Stimulated activated naive B cell treated with anti-CD40 and anti-IgM and Interleukin-4, amounts not matched to agents 10 μg/mL and 1 μg/mL and 100 μg/mL, for 72 hours (primary cell): ENCODE measurements at regions not wholly inside any gene's neighbourhood (a gene's known extent, or its start where the extent isn't known, plus 50 kb on each side); places are given as distances from the start of the nearest gene placed in this dataset.
"Not testable (repeated sequence)": the region's sequence is repeated elsewhere in the genome, so short reads cannot be mapped to it uniquely, and the experiment has no call there.

Experiments used
- ATAC-seq, 2 donors: fragments of 150-1000 bp; cut with Tn5 transposase; replicated peaks; 2 replicates each; pipeline ENCODE4 v1.10.0; 2021; ENCODE audit warnings: moderate library complexity in 1 of 2
- DNase-seq: peaks from one replicate; pipeline ENCODE4 v3.0.0; 2021
- H3K27ac Mint-ChIP-seq: one replicate; pipeline ENCODE4 v1.8.0; 2022; ENCODE audit warnings: mild to moderate bottlenecking, mixed read lengths
- H3K27me3 Mint-ChIP-seq, 2 donors: one replicate each; pipeline ENCODE4 v1.8.0; 2022; ENCODE audit warnings: mixed read lengths in 2 of 2
- H3K36me3 Mint-ChIP-seq, 2 donors: one replicate each; pipeline ENCODE4 v1.8.0; 2022; ENCODE audit warnings: mixed read lengths in 2 of 2, mild to moderate bottlenecking in 1 of 2
- H3K4me1 Mint-ChIP-seq, 2 donors: one replicate each; pipeline ENCODE4 v1.8.0; 2022; ENCODE audit warnings: mixed read lengths in 2 of 2, mild to moderate bottlenecking in 1 of 2
- H3K4me3 Mint-ChIP-seq, 2 donors: one replicate each; pipeline ENCODE4 v1.8.0; 2022; ENCODE audit warnings: mild to moderate bottlenecking in 2 of 2, mixed read lengths in 2 of 2, moderate library complexity in 1 of 2
- H3K9me3 Mint-ChIP-seq, 2 donors: one replicate each; pipeline ENCODE4 v1.8.0; 2022; ENCODE audit warnings: mixed read lengths in 2 of 2, mild to moderate bottlenecking in 1 of 2

DNA sequence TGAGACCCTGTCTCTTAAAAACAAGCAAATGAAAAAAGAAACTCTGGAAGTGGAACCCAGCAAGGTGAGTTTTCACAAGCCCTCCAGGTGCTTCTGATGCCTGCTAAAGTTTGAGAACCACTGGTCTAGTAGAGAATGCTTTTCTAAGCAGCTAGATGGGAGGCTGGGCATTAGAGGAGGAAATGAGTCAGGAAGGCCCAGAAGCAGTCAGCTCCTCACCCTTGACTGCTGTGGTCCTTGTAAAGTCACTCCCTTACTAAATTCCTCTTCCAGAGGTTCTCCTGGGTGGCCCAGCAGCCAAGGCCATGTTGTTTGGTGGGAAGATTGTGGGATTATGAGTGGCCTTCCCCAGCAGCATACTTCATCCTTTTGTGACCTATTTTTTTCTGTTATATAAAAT is 52.0 kb upstream of the FYN start:
- no peak overlapping the region for H3K27ac Mint-ChIP-seq
- H3K9me3 Mint-ChIP-seq, result no peaks in the 10 kb centered on the region
- no peaks in the 10 kb centered on the region for H3K4me1 Mint-ChIP-seq
- no peak for ATAC-seq
- no peaks in the 10 kb centered on the region for H3K36me3 Mint-ChIP-seq
- no peaks in the 10 kb centered on the region for H3K27me3 Mint-ChIP-seq
- no peak overlapping the region for H3K4me3 Mint-ChIP-seq
- DNase-seq, result no peak

DNA sequence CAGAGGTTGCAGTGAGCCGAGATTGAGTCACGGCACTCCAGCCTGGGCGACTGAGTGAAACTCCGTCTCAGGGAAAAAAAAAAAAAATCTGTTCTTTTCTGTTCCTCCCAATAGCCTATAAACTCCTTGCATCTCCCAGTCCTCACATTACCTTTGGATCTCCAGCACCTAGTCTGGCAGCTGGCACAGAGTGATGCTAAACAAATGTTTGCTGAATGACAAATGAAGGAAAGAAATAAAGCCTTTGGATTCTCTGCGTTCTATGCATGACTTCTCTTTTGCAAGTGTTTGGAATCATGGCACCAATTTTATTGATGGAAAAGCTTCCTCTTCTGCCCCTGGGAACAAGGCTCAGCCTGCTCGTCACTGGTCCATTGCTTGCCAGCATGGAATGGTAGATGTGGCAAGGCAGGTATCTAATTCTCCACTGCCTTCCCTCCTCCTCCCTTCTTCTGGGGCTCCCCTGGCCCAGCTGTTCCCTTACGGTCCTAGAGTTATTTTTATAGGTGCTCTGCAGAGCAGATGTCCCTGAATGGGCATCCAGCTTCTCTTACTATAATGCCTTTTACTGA is 53.6 kb upstream of the FYN start:
- Mint-ChIP-seq H3K27me3 (peaks cover 3 to 5% of the 10 kb centered on the region in 2 donors), H3K4me3 (no peak overlapping the region), H3K36me3 (peaks cover 1% of the 10 kb centered on the region in 2 donors), H3K4me1 (no peaks in the 10 kb centered on the region), H3K27ac (no peak overlapping the region), H3K9me3 (peaks cover 4% of the 10 kb centered on the region in 2 donors)
- DNase-seq (no peak), ATAC-seq (no peak)

DNA sequence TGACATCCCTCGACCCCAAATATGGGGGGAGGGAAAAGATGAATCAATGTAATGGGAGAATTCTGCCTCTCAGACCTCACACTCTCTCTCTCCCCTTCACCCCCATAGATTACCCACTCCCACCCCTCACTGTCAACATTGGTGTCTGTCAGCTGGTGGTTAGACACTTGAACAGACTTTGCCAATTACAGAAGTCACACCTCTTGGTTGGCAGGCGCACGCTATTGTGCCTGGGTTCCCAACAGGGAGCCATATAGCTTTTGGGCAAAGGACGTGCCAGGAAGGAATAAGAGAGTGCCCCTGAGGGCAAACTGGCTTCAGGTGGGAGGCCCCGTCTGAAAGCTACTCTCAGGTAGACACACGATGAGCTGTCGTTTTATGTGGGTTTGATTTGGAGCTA is 54.1 kb upstream of the FYN start:
- peaks cover 6% of the 10 kb centered on the region in 2 donors for H3K36me3 Mint-ChIP-seq
- peaks cover 9% of the 10 kb centered on the region in 2 donors for H3K9me3 Mint-ChIP-seq
- H3K27ac Mint-ChIP-seq, result no peak overlapping the region
- DNase-seq (no peak), ATAC-seq (no peak)
- H3K4me3 Mint-ChIP-seq, result no peak overlapping the region
- no peaks in the 10 kb centered on the region for H3K4me1 Mint-ChIP-seq
- H3K27me3 Mint-ChIP-seq, result peaks cover 8 to 10% of the 10 kb centered on the region in 2 donors

DNA sequence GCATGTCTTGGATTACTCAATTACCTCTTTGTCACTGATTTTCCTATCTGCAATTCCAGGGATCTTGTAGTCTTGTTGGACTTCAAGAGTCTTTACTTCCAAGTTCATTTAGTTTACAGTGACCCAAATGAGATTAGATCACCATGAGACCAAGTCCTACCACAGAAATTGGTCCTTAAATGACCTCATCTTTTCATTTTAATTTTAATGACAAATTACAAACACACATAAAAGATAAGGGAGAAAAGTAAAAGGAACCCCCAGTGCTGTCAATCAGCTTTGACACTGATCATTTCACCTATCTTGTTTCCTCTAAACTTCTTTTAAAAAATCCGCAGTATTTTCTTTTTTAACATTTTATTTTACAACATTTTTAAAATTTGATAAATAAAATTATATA is 54.9 kb upstream of the FYN start:
- H3K9me3 Mint-ChIP-seq, result peaks cover 13 to 14% of the 10 kb centered on the region in 2 donors
- H3K4me1 Mint-ChIP-seq, result no peaks in the 10 kb centered on the region
- no peak overlapping the region for H3K27ac Mint-ChIP-seq
- DNase-seq, result no peak
- peaks cover 10 to 13% of the 10 kb centered on the region in 2 donors for H3K27me3 Mint-ChIP-seq
- peaks cover 7 to 11% of the 10 kb centered on the region in 2 donors for H3K36me3 Mint-ChIP-seq
- no peak overlapping the region for H3K4me3 Mint-ChIP-seq
- no peak for ATAC-seq

DNA sequence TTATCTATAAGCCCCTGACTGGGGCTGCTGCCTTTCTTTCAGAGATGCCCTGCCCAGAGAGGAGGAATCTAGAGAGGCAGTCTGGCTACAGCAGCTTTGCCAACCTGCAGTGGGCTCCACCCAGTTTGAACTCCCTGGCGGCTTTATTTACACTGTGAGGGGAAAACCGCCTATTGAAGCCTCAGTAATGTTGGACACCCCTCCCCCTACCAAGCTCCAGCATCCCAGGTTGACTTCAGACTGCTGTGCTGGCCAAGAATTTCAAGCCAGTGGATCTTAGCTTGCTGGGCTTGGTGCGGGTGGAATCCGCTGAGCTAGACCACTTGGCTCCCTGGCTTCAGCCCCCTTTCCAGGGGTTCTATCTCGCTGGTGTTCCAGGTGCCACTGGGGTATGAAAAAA is 61.4 kb upstream of the FYN start:
- Mint-ChIP-seq H3K27me3 (peaks cover 25 to 27% of the 10 kb centered on the region in 2 donors), H3K36me3 (peaks cover 7 to 16% of the 10 kb centered on the region in 2 donors), H3K9me3 (peaks cover 13 to 14% of the 10 kb centered on the region in 2 donors)
- not testable (repeated sequence) for H3K27ac Mint-ChIP-seq, DNase-seq, H3K4me1 Mint-ChIP-seq, H3K4me3 Mint-ChIP-seq, ATAC-seq

DNA sequence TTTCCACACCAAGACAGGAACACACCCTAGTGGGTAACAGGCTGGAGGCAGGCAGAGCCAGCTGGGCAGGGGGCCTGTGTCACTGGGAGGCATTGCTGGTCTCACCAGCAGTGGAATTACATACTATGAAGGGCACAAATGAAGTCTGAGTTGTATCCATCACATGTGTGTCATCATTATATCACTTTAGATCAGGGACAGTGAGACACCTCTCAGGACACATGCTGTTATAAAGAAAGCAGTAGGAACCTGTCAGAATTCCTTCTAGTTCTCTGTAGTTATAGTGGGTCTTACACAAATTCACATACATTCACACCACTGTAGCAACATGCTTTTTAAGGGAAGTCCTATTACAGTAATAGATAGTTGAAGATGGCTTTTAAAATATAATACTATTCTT is 63.5 kb upstream of the FYN start:
- Mint-ChIP-seq H3K4me1 (no peaks in the 10 kb centered on the region), H3K27me3 (peaks cover 23% of the 10 kb centered on the region in 2 donors), H3K9me3 (peaks cover 10 to 11% of the 10 kb centered on the region in 2 donors), H3K36me3 (peaks cover 7 to 16% of the 10 kb centered on the region in 2 donors), H3K4me3 (no peak overlapping the region), H3K27ac (no peak overlapping the region)
- DNase-seq, result no peak
- ATAC-seq, result no peak

DNA sequence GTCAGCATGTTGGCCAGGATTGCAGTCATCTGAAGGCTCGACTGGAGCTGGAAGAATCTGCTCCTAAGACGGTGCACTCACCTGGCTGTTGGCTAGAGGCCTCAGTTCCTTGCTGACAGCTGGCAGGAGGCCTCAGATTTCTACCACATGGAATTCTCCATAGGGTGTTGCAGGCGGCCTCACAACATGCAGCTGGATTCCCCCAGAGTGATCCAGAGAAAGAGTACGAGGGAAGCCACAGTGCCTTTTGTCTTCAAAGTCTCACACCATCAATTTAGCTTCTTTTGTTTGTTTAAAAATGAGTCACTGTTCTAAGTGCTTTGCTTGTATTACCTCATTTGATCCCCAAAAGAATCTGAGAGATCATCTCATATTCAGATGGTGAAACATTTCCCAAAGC is 65.5 kb upstream of the FYN start:
- no peak overlapping the region for H3K27ac Mint-ChIP-seq
- ATAC-seq, result no peak
- peaks cover 4 to 5% of the 10 kb centered on the region in 2 donors for H3K9me3 Mint-ChIP-seq
- no peak for DNase-seq
- no peak overlapping the region for H3K4me3 Mint-ChIP-seq
- no peaks in the 10 kb centered on the region for H3K4me1 Mint-ChIP-seq
- H3K36me3 Mint-ChIP-seq, result peaks cover 0 to under 1% of the 10 kb centered on the region in 2 donors
- peaks cover 6 to 10% of the 10 kb centered on the region in 2 donors for H3K27me3 Mint-ChIP-seq

DNA sequence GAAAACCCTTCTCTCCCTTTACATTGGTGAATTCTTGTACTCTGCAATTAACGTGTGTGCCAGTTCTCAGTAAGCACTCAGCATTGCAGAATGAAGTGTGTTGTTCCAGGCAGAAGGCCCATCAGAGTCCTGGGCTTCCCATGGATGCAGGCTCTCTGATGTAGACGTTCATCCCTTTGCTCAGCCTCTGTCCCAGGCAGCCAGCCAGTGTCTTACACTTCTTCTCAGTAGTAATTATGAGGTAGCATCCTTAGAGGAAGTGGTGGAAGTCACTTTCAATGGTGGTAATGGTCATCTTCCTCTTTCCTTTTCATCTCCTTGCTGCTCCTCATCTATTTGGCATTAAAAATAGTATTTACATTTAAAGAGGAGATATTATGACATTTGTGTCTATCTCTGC is 66.7 kb upstream of the FYN start:
- Mint-ChIP-seq H3K36me3 (no peaks in the 10 kb centered on the region), H3K4me1 (no peaks in the 10 kb centered on the region), H3K27me3 (peaks cover 6 to 14% of the 10 kb centered on the region in 2 donors), H3K4me3 (no peak overlapping the region), H3K9me3 (peaks cover 4 to 5% of the 10 kb centered on the region in 2 donors), H3K27ac (no peak overlapping the region)
- ATAC-seq, result peak in 1 of 2 donors; percentile 44
- DNase-seq, result no peak

DNA sequence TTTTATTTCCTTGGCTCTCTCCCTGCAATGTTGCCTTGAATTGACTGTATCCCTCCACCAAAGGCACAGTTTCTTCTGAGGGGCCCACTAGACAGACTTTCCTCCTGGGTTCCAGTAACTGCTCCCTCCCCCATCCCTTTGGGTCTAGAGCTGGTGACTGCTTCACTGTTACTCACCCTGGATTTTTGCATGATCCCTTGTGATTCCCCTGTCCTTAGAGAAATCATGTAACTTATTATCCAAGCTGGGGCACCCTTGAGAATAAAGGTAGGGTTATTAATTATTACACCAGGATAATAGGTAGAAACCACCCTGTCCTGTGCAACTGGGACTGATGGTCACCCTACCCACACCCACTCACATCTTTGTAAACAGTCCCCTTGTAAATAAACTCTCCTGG is 67.5 kb upstream of the FYN start:
- DNase-seq, result no peak

DNA sequence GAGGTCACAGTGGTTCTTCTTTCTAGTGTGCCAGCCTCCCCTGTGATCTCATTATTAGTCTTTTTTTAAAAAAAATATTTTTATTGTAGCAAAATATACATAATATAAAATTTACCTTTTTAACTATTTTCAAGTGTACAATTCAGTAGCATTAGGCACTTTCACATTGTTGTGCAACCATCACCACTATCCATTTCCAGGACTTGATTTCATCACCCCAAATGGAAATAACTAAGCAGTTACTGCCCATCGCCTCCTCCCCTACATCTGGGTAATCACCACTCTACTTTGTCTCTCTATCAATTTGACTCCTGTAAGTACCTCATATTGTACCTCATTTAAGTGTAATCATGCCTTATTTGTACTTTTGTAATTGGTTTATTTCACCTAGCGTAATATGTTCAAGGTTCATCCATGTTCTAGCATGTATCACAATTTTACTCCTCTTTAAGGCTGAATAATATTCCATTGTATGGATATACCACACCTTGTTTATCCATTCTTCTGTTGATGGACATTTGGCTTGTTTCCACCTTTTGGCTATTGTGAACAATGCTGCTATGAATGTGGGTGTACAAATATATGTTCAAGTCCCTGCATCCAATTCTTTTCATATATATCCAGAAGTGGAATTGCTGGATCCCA is 68.6 kb upstream of the FYN start:
- ATAC-seq (no peak), DNase-seq (no peak)
- H3K4me1 Mint-ChIP-seq, result no peaks in the 10 kb centered on the region
- peaks cover 4 to 5% of the 10 kb centered on the region in 2 donors for H3K9me3 Mint-ChIP-seq
- peaks cover 0 to 5% of the 10 kb centered on the region in 2 donors for H3K27me3 Mint-ChIP-seq
- no peaks in the 10 kb centered on the region for H3K36me3 Mint-ChIP-seq
- no peak overlapping the region for H3K4me3 Mint-ChIP-seq
- no peak overlapping the region for H3K27ac Mint-ChIP-seq

More for the DNA sequence above, 67.5 kb upstream of the FYN start:
- Mint-ChIP-seq H3K27ac (no peak overlapping the region), H3K9me3 (peaks cover 4 to 5% of the 10 kb centered on the region in 2 donors), H3K27me3 (peaks cover 2 to 7% of the 10 kb centered on the region in 2 donors), H3K4me1 (no peaks in the 10 kb centered on the region), H3K36me3 (no peaks in the 10 kb centered on the region), H3K4me3 (no peak overlapping the region)
- no peak for ATAC-seq

DNA sequence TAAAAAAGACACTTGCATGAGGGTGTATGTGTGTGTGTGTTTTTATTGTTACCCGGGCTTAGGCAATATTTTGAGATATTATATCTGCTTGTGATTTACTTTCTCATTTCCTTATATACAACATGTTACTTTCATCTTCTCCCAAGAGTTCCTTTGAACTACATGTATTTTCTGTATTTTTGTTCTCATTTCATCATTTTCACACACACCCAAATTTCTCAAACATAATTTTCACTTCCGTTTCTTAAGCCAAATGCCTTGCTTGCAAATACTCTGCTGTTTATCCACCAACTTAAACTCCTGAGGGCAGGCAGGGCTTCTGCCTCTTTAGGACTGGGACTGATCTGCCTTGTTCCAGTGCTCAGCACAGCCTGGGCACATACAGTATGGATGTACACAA is 69.3 kb upstream of the FYN start:
- Mint-ChIP-seq H3K36me3 (no peaks in the 10 kb centered on the region), H3K9me3 (peaks cover 4 to 5% of the 10 kb centered on the region in 2 donors), H3K4me1 (no peaks in the 10 kb centered on the region), H3K27me3 (peaks cover 0 to 5% of the 10 kb centered on the region in 2 donors), H3K27ac (no peak overlapping the region), H3K4me3 (no peak overlapping the region)
- ATAC-seq (no peak), DNase-seq (no peak)

DNA sequence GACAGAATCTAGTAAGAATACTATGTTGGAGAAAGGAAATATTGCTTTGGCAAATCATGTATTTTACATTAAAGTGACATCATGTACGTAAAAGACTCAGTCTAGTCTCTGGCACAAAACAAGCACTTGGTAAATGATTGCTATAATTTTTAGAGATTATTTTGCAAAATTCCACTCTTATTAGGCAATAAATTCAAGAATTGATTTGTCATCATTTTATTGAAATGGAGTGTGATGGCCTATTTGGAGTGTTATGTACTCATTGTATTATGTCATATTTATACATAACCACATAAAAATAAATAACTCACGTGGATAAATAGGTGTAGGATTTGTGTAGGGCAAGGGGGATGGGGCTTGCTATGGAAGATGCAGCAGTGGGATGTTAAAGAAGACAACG is 70.0 kb upstream of the FYN start:
- H3K27me3 Mint-ChIP-seq, result peaks cover 5 to 6% of the 10 kb centered on the region in 2 donors

DNA sequence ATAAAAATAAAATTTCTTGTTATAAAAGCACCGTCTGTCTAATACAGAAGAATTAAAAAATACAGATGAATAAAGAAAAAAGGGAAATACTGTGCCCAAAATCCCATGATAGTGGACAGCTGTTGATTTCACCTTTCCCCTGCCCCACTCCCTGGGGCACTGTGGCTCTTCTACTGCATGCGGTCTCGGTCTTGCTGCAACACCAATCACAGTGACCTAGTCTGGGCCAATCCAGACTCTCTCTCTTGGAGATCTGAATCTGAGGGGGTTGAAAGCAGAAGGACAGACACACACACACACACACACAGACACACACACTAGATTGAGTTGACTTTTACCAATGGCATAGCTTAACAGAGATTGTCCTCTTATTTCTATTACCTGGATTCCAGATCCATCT is 70.5 kb upstream of the FYN start:
- Mint-ChIP-seq H3K27ac (no peak overlapping the region), H3K4me3 (no peak overlapping the region), H3K27me3 (peaks cover 5 to 10% of the 10 kb centered on the region in 2 donors), H3K9me3 (peaks cover 4 to 5% of the 10 kb centered on the region in 2 donors), H3K36me3 (no peaks in the 10 kb centered on the region), H3K4me1 (no peaks in the 10 kb centered on the region)
- DNase-seq (no peak), ATAC-seq (no peak)

More for the DNA sequence above, 70.0 kb upstream of the FYN start:
- Mint-ChIP-seq H3K27ac (no peak overlapping the region), H3K36me3 (no peaks in the 10 kb centered on the region), H3K4me3 (no peak overlapping the region), H3K9me3 (peaks cover 4 to 5% of the 10 kb centered on the region in 2 donors), H3K4me1 (no peaks in the 10 kb centered on the region)
- ATAC-seq (no peak), DNase-seq (no peak)

DNA sequence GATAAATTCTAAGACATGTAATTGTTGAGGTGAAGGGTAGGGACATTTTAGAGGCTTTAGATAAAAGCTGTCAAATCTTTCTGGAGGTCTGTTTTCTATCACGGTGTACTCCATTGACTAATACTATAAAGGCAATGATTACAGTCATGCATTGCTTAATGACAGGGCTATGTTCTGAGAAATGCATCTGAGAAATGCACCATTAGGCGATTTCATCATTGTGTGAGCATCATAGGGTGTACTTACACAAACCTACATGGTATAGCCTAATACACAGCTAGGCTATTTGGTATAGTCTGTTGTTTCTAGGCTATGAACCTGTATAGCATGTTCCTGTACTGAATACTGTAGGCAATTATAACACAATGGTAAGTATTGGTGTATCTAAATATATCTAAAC is 71.3 kb upstream of the FYN start:
- Mint-ChIP-seq H3K36me3 (no peaks in the 10 kb centered on the region), H3K27me3 (peaks cover 9 to 17% of the 10 kb centered on the region in 2 donors), H3K9me3 (peaks cover 4 to 5% of the 10 kb centered on the region in 2 donors), H3K27ac (no peak overlapping the region), H3K4me3 (no peak overlapping the region), H3K4me1 (no peaks in the 10 kb centered on the region)
- DNase-seq (no peak), ATAC-seq (no peak)

DNA sequence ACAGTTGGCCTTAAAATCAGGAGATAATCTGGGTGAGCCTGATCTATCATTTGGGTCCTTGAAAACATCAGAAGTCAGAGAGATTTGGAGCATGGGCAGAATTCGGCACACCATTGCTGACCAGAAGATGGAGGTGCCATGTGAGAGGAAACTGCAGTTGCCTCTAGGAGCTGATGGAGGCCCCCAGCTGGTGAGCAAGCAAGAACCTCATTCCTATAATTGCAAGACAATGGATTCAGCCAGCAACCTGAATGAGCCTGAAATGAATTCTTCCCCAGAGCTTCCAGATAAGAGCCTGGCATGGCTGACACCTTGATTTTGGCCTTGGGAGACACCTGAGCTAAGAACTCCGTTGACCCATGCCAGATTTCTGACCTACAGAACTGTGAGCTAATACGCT is 76.3 kb upstream of the FYN start:
- no peaks in the 10 kb centered on the region for H3K9me3 Mint-ChIP-seq
- no peak overlapping the region for H3K27ac Mint-ChIP-seq
- no peaks in the 10 kb centered on the region for H3K36me3 Mint-ChIP-seq

More for the DNA sequence above, 76.3 kb upstream of the FYN start:
- no peak overlapping the region for H3K4me3 Mint-ChIP-seq
- ATAC-seq, result no peak
- peaks cover 0 to 2% of the 10 kb centered on the region in 2 donors for H3K4me1 Mint-ChIP-seq
- DNase-seq, result no peak
- peaks cover 16 to 18% of the 10 kb centered on the region in 2 donors for H3K27me3 Mint-ChIP-seq
